ENCODE measurements at regions not wholly inside any gene's neighbourhood (a gene's known extent, or its start where the extent isn't known, plus 50 kb on each side); places are given as distances from the start of the nearest gene placed in this dataset.

DNA sequence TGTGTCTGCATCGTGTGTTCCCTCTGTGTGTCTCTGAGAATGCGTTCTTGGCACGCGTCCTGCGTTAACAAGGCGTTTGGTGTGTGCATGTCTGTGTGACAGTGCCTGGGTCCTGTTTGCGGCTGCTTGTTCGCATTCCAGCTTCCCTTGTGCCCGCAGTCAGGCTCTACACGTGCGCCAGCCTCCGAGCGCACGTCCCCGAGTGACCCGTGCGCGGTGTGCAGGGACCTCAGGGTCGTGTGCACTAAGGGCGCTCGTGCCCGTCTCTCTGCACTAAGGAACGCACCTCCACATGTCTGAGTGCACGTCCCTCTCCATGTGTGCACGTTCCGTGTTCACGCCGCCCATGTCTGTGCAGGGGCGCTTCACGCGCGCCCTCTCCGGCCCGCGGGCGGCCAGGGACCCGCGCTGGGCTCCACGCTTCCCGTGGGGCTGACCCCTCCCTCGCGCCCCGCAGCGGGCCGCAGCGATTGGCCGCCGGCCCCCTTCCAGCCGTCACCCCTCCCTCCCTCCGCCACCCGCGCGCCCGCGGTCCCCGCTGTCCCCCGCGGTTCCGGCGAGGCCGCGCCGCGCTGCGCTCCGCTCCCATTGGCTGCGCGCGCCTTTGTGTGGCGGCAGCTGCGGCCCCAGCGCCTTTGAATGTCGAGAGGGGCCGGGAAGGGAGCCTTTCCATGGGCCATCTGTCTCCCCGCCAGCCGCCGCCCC is 229.4 kb downstream of the HAUS1 start:
- TF ChIP-seq, protein P1, sequence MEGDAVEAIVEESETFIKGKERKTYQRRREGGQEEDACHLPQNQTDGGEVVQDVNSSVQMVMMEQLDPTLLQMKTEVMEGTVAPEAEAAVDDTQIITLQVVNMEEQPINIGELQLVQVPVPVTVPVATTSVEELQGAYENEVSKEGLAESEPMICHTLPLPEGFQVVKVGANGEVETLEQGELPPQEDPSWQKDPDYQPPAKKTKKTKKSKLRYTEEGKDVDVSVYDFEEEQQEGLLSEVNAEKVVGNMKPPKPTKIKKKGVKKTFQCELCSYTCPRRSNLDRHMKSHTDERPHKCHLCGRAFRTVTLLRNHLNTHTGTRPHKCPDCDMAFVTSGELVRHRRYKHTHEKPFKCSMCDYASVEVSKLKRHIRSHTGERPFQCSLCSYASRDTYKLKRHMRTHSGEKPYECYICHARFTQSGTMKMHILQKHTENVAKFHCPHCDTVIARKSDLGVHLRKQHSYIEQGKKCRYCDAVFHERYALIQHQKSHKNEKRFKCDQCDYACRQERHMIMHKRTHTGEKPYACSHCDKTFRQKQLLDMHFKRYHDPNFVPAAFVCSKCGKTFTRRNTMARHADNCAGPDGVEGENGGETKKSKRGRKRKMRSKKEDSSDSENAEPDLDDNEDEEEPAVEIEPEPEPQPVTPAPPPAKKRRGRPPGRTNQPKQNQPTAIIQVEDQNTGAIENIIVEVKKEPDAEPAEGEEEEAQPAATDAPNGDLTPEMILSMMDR (IDR thresholded peaks at IDR 0.05): no peak
- TF ChIP-seq EZH2 (IDR thresholded peaks at IDR 0.05; ENCODE audit: borderline replicate concordance, insufficient read depth, low read depth, low read length, poor library complexity, severe bottlenecking): no peak
- H3K9me3 ChIP-seq (ENCODE audit: control extremely low read depth in 1 of 3, control insufficient read depth in 2 of 3, insufficient read depth in 1 of 3, low read length in 2 of 3): no peaks in the 10 kb centered on the region
- WGBS (ENCODE audit: insufficient coverage): 4% methylated on average over 77 of the region's 77 CpGs
- peaks cover 21% of the 10 kb centered on the region for H3K4me1 Mint-ChIP-seq
- DNase-seq: peak; percentile 16
- no peak overlapping the region for H3K27ac Mint-ChIP-seq
- no peak overlapping the region for H2AFZ ChIP-seq (ENCODE audit: insufficient read depth, low read depth, low read length, poor library complexity, severe bottlenecking)
- H3K79me2 ChIP-seq (ENCODE audit: control insufficient read depth, insufficient read depth, low read length): no peaks in the 10 kb centered on the region
- H3K4me3 Mint-ChIP-seq: peak overlapping the region; percentile 42
- peaks cover 0 to 39% (median 14%) of the 10 kb centered on the region in 4 experiments for H3K27me3 ChIP-seq (replicated peaks in 1 of 4; ENCODE audit: control extremely low read depth in 1 of 4, control insufficient read depth in 3 of 4, insufficient read depth in 4 of 4, low read length in 3 of 4)
- H3K4me1 ChIP-seq (ENCODE audit: control insufficient read depth in 2 of 2, insufficient read depth in 2 of 2, low read length in 2 of 2): peaks cover 10 to 20% of the 10 kb centered on the region in 2 donors
- H3K4me2 ChIP-seq (replicated peaks; ENCODE audit: low read depth, low read length, poor library complexity, severe bottlenecking): peak overlapping the region; percentile 64
- no peaks in the 10 kb centered on the region for H3K36me3 ChIP-seq (replicated peaks in 1 of 2; ENCODE audit: control extremely low read depth in 1 of 2, control insufficient read depth in 1 of 2, extremely low read depth in 1 of 2, insufficient read depth in 2 of 2, low read length in 1 of 2)
- POLR2A ChIA-PET: no interaction called here
- CTCF ChIA-PET: no interaction called here
- intact Hi-C loops (cut with micrococcal nuclease): no loop called here
- H3K9me3 Mint-ChIP-seq (ENCODE audit: insufficient read depth): no peaks in the 10 kb centered on the region
- no peak overlapping the region for H3K27ac ChIP-seq (ENCODE audit: low read length in 2 of 2)
- H3K9ac ChIP-seq (ENCODE audit: low read length): no peak overlapping the region
- ATAC-seq (ENCODE audit: low read depth): no peak
- no peak overlapping the region for H3K4me3 ChIP-seq (ENCODE audit: control extremely low read depth in 1 of 5, extremely low read depth in 1 of 5, insufficient read depth in 1 of 5, low read depth in 2 of 5, low read length in 4 of 5)
- no peaks in the 10 kb centered on the region for H4K20me1 ChIP-seq (ENCODE audit: control insufficient read depth, insufficient read depth, low read length, poor library complexity, severe bottlenecking)
- H3K27me3 Mint-ChIP-seq: peaks cover 68% of the 10 kb centered on the region

DNA sequence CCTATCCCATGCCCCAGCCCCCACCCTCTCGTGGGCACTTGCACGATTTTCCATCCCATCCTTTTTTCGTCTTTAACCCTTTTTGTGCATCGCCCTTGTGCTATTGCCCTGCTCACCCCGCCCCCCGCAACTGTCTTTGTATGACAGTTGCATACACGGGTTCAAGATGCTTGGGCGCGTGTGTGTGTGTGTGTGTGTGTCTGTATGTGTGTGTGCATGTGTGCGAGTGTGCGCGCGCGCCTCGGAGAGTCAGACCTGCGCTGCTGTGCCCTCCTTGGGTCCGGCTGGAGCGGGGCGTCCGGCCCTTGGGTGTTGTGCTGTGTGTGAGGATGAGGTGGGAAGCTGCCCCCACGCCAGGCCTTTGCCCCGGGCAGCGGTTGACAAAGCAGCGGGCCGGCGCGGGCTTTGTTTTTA is 230.7 kb downstream of the HAUS1 start:
- Histone ChIP-seq H3K36me3 (replicated peaks in 1 of 2; ENCODE audit: control extremely low read depth in 1 of 2, control insufficient read depth in 1 of 2, extremely low read depth in 1 of 2, insufficient read depth in 2 of 2, low read length in 1 of 2) (no peaks in the 10 kb centered on the region), H3K9me3 (ENCODE audit: control extremely low read depth in 1 of 3, control insufficient read depth in 2 of 3, insufficient read depth in 1 of 3, low read length in 2 of 3) (no peaks in the 10 kb centered on the region), H3K4me1 (ENCODE audit: control insufficient read depth in 2 of 2, insufficient read depth in 2 of 2, low read length in 2 of 2) (peaks cover 10 to 20% of the 10 kb centered on the region in 2 donors), H3K79me2 (ENCODE audit: control insufficient read depth, insufficient read depth, low read length) (no peaks in the 10 kb centered on the region), H3K4me3 (ENCODE audit: control extremely low read depth in 1 of 5, extremely low read depth in 1 of 5, insufficient read depth in 1 of 5, low read depth in 2 of 5, low read length in 4 of 5) (no peak overlapping the region), H3K27ac (ENCODE audit: low read length in 2 of 2) (no peak overlapping the region), H3K27me3 (replicated peaks in 1 of 4; ENCODE audit: control extremely low read depth in 1 of 4, control insufficient read depth in 3 of 4, insufficient read depth in 4 of 4, low read length in 3 of 4) (peaks cover 0 to 42% (median 14%) of the 10 kb centered on the region in 4 experiments), H2AFZ (ENCODE audit: insufficient read depth, low read depth, low read length, poor library complexity, severe bottlenecking) (no peak overlapping the region), H3K4me2 (replicated peaks; ENCODE audit: low read depth, low read length, poor library complexity, severe bottlenecking) (peak overlapping the region; percentile 64), H3K9ac (ENCODE audit: low read length) (no peak overlapping the region), H4K20me1 (ENCODE audit: control insufficient read depth, insufficient read depth, low read length, poor library complexity, severe bottlenecking) (no peaks in the 10 kb centered on the region)
- CTCF ChIA-PET: no interaction called here
- DNase-seq (no peak), ATAC-seq (ENCODE audit: low read depth) (no peak)
- intact Hi-C loops (cut with micrococcal nuclease): no loop called here
- TF ChIP-seq, protein P1 (IDR thresholded peaks at IDR 0.05): no peak
- TF ChIP-seq EZH2 (IDR thresholded peaks at IDR 0.05; ENCODE audit: borderline replicate concordance, insufficient read depth, low read depth, low read length, poor library complexity, severe bottlenecking): no peak
- H3K27me3 Mint-ChIP-seq: peaks cover 69% of the 10 kb centered on the region
- no peaks in the 10 kb centered on the region for H3K9me3 Mint-ChIP-seq (ENCODE audit: insufficient read depth)
- H3K4me3 Mint-ChIP-seq: peak overlapping the region; percentile 74
- POLR2A ChIA-PET: no interaction called here
- H3K4me1 Mint-ChIP-seq: peaks cover 21% of the 10 kb centered on the region
- WGBS (ENCODE audit: insufficient coverage): 6% methylated on average over 18 of the region's 27 CpGs
- no peak overlapping the region for H3K27ac Mint-ChIP-seq

All from B cell (primary cell).